HG02759 (cell line): ENCODE measurements at regions not wholly inside any gene's neighbourhood (a gene's known extent, or its start where the extent isn't known, plus 50 kb on each side); places are given as distances from the start of the nearest gene placed in this dataset.

Source experiments
- ATAC-seq: cut with Tn5 transposase; IDR thresholded peaks from one replicate; pipeline ENCODE4 v1.9.1; 2021; ENCODE audit warnings: mild to moderate bottlenecking, moderate library complexity; ENCODE audit not compliant: unreplicated experiment

GRCh38 chr1:63710308-63710707 is 63.5 kb upstream of the ROR1 start:
- no peak for ATAC-seq

GRCh38 chr1:63710761-63711380 is 62.9 kb upstream of the ROR1 start:
- ATAC-seq, result no peak

- no peak for ATAC-seq
These were observed 60.8 kb upstream of the ROR1 start for GRCh38 chr1:63713041-63713440.

GRCh38 chr1:63713627-63714481 is 60.0 kb upstream of the ROR1 start:
- ATAC-seq, result peak; percentile 88

GRCh38 chr1:63714482-63714760 is 59.4 kb upstream of the ROR1 start:
- ATAC-seq, result no peak

GRCh38 chr1:63717511-63718065 is 56.2 kb upstream of the ROR1 start:
- ATAC-seq, result no peak

GRCh38 chr1:63718541-63718970 is 55.3 kb upstream of the ROR1 start:
- ATAC-seq, result no peak

GRCh38 chr1:63721531-63722189 is 52.2 kb upstream of the ROR1 start:
- ATAC-seq, result no peak

- ATAC-seq, result no peak
These were observed 50.2 kb upstream of the ROR1 start for GRCh38 chr1:63723602-63724001.
